DMS79 treated with DMSO at 0.1 percent for 48 hours (cell line): ENCODE measurements at regions not wholly inside any gene's neighbourhood (a gene's known extent, or its start where the extent isn't known, plus 50 kb on each side); places are given as distances from the start of the nearest gene placed in this dataset.

Experiments
- DNase-seq: peaks from one replicate; lab custom pipeline; 2025; lab: John Stamatoyannopoulos, UW

- no peak for DNase-seq
Observed at GRCh38 chr9:107952773-107953172, 463.2 kb upstream of the KLF4 start.

- DNase-seq, result no peak
Observed at GRCh38 chr9:107951511-107951910, 461.9 kb upstream of the KLF4 start.

- DNase-seq, result no peak
Observed at GRCh38 chr9:107949061-107949460, 459.5 kb upstream of the KLF4 start.

GRCh38 chr9:107948601-107949000 lies 459.0 kb upstream of the KLF4 start:
- DNase-seq, result no peak

- DNase-seq, result no peak
Observed at GRCh38 chr9:107948086-107948485, 458.5 kb upstream of the KLF4 start.

GRCh38 chr9:107946364-107947141 lies 457.0 kb upstream of the KLF4 start:
- no peak for DNase-seq

GRCh38 chr9:107945961-107946360 lies 456.4 kb upstream of the KLF4 start:
- DNase-seq, result no peak

- DNase-seq, result no peak
Observed at GRCh38 chr9:107945493-107945892, 455.9 kb upstream of the KLF4 start.

- DNase-seq, result no peak
Observed at GRCh38 chr9:107944387-107944786, 454.8 kb upstream of the KLF4 start.

GRCh38 chr9:107943901-107944300 lies 454.3 kb upstream of the KLF4 start:
- no peak for DNase-seq

GRCh38 chr9:107942856-107943255 lies 453.3 kb upstream of the KLF4 start:
- no peak for DNase-seq

GRCh38 chr9:107942291-107942690 lies 452.7 kb upstream of the KLF4 start:
- no peak for DNase-seq

- no peak for DNase-seq
Observed at GRCh38 chr9:107940616-107941595, 451.3 kb upstream of the KLF4 start.

GRCh38 chr9:107938801-107939386 lies 449.3 kb upstream of the KLF4 start:
- DNase-seq, result no peak

- DNase-seq, result no peak
Observed at GRCh38 chr9:107935931-107936330, 446.4 kb upstream of the KLF4 start.

GRCh38 chr9:107933516-107933915 lies 443.9 kb upstream of the KLF4 start:
- no peak for DNase-seq

- no peak for DNase-seq
Observed at GRCh38 chr9:107933097-107933496, 443.5 kb upstream of the KLF4 start.

- DNase-seq, result no peak
Observed at GRCh38 chr9:107932601-107933000, 443.0 kb upstream of the KLF4 start.

GRCh38 chr9:107932046-107932445 lies 442.5 kb upstream of the KLF4 start:
- DNase-seq, result no peak

- DNase-seq, result no peak
Observed at GRCh38 chr9:107931071-107931715, 441.6 kb upstream of the KLF4 start.

- no peak for DNase-seq
Observed at GRCh38 chr9:107929443-107929842, 439.9 kb upstream of the KLF4 start.

- DNase-seq, result no peak
Observed at GRCh38 chr9:107928701-107929371, 439.3 kb upstream of the KLF4 start.
